Fibroblast of lung (primary cell): ENCODE measurements at regions not wholly inside any gene's neighbourhood (a gene's known extent, or its start where the extent isn't known, plus 50 kb on each side); places are given as distances from the start of the nearest gene placed in this dataset.

Experiments used
- EZH2 ChIP-seq: IDR thresholded peaks from 2 replicates; pipeline ENCODE4 v1.5.1; 2012; ENCODE audit warnings: low read length, control low read depth, mild to moderate bottlenecking; ENCODE audit errors: missing control alignments
- TF ChIP-seq, protein P1 (sequence below), 2 donors: IDR thresholded peaks in 1 of 2; conservative IDR thresholded peaks in 1 of 2; 1 replicate in 1 of 2; 2 replicates in 1 of 2; pipeline ENCODE4 v1.5.1; 2011 to 2012; ENCODE audit warnings: low read length in 2 of 2, control low read depth in 1 of 2, inconsistent platforms in 1 of 2, low read depth in 1 of 2, mild to moderate bottlenecking in 1 of 2

DNA sequence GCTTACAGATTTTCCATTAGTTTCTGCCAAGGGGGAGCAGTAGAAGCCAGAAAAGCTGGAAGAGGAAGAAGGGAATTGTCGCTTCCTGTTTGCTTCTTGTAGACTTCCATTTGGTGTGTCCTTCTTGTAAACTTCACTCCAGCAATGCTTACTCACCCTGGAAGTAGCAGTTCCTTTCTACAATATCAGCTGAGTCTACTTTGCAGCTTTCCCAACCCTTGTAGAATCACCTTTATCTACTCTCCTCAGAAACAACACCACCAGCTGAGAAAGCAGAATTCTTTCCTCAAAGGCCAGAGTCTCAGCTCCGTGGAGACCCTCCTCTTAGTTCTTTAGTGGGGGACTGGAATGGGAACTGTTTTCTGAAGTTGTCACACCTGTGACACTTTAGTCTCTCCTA lies 1136.7 kb upstream of the TMPRSS15 start:
- TF ChIP-seq EZH2: no peak
- TF ChIP-seq, protein P1, sequence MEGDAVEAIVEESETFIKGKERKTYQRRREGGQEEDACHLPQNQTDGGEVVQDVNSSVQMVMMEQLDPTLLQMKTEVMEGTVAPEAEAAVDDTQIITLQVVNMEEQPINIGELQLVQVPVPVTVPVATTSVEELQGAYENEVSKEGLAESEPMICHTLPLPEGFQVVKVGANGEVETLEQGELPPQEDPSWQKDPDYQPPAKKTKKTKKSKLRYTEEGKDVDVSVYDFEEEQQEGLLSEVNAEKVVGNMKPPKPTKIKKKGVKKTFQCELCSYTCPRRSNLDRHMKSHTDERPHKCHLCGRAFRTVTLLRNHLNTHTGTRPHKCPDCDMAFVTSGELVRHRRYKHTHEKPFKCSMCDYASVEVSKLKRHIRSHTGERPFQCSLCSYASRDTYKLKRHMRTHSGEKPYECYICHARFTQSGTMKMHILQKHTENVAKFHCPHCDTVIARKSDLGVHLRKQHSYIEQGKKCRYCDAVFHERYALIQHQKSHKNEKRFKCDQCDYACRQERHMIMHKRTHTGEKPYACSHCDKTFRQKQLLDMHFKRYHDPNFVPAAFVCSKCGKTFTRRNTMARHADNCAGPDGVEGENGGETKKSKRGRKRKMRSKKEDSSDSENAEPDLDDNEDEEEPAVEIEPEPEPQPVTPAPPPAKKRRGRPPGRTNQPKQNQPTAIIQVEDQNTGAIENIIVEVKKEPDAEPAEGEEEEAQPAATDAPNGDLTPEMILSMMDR (conservative IDR thresholded peaks at IDR 0.05 in 1 of 2, IDR thresholded peaks at IDR 0.05 in 1 of 2; ENCODE audit: low read depth in 1 of 2, low read length in 2 of 2): no peak
